ENCODE measurements at regions not wholly inside any gene's neighbourhood (a gene's known extent, or its start where the extent isn't known, plus 50 kb on each side); places are given as distances from the start of the nearest gene placed in this dataset.

DNA sequence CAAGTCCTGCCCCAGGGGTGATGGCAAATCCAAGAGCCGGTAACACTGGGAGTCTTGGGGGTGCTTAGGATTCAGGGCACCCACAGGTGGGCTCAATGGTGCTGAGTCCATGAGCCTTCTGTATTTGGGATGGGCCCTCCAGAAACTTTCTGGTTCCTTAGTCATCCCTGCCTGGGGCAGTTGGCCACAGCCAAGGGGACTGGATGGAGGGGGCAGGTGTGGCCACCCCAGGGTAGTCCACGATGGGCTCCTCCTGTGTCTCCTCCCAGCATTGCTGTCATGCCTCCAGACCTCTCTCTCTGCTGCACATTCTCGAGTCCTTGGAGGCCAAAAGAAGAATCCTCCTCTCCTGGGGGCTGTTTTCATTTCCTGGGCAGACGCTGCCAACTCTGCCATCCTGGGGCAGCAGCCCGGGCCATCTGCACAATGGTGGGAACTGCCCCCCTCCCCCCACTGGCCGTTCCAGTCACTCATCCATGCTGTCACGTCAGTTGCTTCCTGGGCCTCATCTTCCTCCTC is 158.0 kb upstream of the TWIST2 start:
- no peak for DNase-seq (ENCODE audit: low read depth)

DNA sequence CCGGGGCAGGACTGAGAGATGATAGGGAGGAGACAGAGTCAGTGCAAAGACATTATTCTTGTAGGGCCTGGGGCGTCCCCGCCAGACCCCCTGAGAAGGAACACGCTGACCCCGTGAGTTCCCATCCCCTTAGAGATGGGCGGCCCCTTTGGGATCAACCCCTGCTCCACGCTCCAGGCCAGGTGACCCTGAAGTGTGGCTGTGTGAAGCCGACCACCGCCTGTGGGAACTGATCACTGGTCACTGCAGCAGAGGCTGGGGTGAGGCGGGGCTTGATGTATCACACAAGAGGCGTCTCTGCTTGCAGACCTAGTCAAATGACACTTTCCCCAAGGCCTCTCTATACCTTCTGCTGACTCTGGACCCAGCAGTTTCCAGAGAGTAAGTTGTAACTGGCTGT is 157.4 kb upstream of the TWIST2 start:
- no peak for DNase-seq (ENCODE audit: low read depth)

DNA sequence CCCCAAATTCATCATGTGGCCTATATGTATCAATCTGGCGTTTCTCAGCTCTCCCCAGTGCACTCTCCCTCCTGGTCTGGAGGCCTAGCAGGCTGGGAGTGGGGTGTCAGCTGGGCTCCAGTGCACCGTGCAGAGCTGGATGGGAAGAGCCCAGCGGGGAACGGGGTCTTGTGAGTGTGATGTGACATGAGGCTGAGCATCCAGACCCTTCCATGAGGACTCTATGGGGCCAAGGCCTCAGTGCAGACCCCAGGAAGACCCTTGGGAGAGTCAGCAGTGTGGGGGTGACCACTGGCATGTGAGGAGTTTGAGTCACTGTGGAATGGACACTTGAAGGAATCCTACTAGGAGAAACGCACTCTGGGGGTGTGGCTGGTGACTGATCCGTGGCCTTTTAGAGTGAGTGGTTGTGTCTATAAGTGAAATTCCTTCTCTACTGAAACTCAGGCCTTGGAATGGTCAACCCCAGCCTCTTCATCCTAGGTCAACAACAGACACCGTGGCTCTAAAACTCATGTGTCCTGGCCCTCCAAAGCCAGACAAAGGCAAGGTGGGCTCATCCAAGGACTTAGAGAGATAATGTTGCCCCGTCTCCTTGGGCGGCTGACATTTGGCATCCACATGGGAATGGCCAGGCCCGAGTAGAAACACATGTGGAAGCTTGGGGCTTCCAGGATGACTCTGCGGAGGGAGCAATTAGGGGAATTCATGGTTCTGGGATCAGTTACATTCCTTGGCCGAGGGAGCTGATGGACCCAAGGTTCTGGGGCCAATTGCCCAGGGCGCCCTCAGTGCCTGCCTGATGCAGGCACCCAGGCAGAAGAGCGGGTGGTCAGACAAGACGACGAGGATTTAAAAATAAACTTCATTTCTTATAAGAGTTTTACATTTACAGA is 156.0 kb upstream of the TWIST2 start:
- DNase-seq (ENCODE audit: low read depth): no peak

DNA sequence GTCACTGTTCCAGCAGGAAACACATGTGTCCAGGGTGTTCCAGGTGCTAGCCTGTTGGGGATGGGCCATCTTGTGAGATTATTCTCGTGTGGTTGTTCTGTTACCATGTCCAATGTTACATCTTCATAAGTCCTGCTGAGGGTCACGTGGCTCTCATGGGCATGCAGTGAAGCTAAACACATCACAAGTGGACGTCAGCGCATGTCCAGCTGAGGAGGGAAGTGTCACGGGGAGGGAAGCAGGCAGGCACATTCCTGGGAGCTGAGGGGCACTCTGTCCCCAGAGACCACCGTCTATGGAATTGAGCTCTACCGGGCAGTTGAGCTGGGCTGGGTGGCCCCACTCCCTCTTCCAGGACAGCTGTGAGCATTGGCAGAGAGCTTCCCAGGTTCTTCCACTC is 155.3 kb upstream of the TWIST2 start:
- DNase-seq (ENCODE audit: low read depth): no peak

DNA sequence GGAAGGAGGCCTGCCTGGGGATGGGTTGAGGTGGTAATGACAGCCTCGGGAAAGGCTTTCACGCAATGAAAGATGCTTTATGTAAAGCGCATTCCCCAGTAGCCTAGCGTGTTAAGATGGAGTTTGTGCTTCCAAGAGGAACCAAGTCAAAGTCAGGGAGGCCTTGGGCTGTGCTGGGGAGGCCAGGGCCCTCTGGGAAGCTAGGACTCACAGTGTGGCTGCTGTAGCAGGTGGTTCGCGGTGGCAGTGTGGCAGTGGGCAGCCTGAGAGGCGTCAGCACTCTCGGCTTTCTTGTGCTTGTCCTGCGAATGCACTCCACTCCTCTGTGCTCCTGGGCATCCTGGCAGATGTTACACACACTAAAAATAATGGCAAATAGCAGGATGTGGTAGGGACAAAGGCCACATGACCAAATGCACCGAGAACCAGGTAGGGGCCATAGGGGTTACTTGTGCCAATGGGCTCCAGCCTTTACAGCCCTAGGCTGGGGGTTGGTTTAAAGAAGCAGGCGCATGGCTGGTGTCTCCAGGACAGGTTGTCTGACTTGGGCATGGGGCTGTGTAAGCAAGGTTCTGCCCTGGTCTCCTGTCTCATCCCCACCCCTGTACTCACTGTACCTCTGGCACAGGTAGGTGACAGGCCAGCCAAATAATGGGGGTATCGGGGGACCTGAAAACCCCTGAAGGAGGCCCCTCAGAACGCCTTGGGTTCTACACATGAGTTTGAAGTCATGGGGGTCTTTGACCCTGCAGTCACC is 154.4 kb upstream of the TWIST2 start:
- DNase-seq (ENCODE audit: low read depth): no peak

DNA sequence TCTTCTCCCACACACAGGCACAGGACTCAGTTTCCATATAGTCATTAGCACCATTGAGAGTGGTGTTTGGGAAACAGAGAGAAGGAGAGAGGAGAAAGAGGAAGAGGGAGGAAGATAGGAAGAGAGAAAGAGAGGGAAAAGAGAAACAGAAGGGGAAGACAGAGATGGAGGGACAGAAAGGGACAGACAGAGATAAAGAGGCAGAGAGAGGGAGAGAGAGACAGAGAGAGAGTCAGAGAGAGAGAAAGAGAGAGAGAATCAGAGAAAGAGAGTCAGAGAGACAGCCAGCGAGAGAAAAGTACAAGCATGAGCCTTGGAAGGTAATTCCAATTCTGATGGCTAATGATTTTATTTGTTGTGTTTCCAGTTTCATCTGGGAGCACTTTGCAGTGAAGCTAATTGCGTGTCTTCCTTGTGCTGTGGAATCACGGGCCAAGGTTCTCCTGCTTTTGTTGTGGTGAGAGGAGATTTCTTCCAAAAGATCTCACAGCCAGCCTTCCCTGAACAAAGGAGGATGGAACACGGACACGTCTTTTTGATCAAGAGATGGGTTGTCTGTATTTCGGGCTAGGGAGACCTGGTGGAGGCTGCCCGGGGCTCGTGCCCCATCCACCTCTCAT is 153.6 kb upstream of the TWIST2 start:
- DNase-seq (ENCODE audit: low read depth): no peak

DNA sequence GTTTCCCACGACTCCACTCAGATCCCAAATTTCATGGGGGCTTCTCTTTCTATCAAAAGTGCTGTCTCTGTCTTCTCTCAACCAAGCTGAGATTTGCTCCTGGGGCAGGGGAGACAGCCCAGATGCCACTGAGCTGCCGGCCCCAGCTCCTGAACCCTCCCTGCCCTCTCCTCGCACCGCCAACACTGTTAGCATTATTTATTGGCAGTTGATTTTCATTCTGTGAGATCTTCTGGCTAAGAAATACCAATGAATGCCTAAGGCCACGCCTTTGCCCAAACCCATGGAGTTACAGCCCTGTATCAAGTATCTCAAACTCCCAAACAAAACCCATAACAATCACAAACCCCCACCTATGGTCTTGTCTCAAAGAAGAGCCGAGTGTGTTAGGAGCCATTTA is 153.0 kb upstream of the TWIST2 start:
- DNase-seq (ENCODE audit: low read depth): no peak

DNA sequence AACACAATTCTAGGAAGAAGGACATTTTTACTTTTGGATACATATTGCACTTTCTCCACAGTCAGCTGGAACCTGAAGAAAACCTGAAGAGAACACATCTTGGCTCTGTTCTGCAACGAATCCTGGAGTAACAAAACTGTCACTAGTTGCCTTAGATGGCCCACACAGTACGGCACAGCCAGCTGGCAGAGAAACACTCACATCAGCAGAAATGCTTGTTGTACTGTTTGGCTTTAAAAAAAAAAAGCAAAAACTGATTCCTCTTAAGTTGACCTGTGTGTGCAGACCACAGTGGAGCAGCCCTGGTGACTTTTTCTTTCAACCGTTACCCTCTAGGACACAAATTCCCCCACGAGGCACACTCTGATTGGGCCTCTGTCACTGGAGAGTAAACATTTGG is 152.3 kb upstream of the TWIST2 start:
- DNase-seq (ENCODE audit: low read depth): no peak

DNA sequence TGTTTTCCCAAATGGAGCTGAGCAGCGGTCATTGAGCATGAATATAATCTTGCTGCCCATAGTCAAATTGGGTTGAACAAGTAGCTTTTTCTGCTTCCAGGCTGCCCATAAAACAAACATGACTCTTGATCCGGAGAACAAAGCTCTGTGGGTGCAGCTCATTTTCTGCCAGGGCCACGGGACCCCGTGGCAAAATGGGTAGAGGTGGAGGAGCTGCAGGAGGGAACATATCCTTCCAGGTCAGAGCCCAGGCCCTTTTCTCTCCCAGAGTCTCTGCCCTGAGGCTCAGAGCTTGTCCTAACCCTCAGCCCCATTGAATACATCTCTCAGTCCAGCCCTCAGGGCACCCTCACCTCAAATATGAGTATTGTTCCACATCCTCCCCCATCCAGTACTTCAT is 151.6 kb upstream of the TWIST2 start:
- no peak for DNase-seq (ENCODE audit: low read depth)

DNA sequence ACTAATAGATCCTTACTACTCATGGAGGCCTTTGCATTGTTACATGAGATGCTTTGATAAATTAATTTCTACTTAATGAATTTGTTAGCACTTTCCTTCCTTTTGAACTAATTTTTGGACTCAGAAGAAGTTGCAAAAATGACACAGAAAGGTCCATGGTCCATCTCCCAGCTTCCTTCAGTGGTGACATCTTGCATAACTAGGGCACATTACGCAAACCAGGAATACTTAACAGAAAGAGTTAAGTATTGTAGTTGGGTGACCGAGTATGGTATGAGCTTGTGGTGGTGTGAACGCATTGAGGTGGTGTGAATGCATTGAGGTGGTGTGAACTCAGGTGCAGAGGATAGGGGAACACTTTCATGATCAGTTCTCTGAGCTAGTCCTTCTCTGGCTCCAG is 151.1 kb upstream of the TWIST2 start:
- no peak for DNase-seq (ENCODE audit: low read depth)

DNA sequence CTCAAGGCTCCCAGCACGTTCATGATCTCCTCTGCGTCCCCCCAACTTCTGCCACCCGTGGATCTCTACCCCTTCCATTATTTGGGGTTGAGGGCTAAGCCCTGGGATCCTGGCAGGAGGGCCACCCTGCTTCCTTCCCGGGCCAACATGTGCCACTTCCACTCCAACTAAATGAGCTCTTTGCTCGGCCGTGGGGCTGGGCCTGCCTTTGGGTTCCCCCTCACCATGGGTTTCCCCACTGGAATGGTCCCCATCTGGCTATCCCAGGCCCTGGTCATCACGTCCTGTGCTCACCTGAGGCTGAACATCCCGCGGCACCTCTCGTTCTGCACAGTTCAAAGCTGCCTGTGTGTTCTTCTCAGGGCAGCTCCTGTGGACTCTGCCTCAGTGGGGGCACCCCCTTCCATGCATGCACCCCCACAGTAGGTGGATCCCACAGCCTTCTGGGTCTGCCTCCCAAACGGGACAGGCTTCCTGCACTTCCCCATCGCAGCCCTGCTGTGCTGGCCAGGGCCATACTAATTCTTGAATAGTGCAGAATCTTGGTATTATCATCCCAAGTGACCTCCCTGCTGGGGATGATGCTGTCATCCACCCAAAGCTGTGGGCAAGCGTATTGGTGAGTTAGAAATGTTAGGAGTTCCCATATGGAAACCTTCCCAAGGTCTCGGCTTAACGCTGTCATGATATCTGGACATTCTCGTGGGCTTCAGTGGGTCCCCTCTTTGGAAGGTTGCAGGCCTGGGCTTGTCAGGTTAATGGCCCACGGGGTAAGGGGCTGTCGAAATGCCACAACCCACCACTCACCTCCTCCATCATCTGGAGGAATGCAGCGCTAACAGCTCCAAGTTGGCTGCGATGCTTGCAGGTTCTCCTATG is 150.5 kb upstream of the TWIST2 start:
- no peak for DNase-seq (ENCODE audit: low read depth)

DNA sequence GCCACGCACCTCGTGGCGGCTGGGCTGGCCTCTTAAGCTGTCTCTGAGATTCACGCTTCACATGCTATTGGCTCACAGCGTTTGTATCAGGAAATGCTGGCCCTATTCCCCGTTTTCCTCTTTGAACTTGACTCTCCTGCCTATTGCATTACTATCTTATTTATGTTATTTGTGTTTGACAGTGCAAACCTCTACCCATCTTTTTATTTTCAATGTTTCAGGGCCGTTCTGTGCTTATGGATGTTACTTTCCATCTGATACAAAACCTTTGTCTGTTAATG is 149.9 kb upstream of the TWIST2 start:
- no peak for DNase-seq (ENCODE audit: low read depth)

DNA sequence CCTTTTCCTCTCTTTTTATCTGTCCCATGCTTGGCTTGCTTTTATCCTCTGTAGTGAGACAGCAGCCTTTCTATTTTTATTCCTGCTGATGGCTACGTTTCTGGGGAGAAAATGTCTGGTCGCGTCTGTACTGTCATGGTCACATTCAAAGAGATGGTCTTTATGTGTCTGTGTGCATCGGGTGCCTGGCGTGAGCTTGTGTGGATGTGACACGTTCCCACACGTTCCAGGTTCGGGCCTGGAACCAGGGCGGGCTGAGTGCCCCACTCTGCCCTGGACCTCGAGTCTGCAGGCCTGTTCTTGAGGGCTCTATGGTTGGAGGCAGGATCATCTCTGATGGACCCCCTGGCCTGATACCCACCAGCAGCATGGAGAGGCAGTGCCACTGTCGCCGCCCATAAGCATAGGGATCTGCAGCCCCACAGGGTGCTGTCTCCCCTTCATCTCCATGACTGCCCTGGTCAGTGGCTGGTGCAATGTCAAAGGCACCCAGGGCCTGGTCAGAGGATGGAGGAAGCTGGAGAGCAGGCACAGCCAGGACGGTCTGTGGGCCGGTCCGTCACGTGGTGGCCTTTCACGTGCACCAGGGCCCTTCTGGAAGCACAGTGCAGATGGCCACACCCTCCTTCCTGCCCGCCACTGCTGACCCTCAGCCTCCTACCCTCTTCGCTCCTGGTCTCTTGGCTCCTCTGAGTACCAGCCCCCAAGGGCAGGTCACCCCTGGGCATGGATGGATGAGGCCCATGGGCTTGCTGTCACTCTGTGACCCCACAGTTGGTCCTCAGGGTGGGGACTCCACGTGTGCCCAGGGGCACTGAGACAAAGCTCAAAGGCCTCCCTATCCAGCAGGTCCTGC is 149.2 kb upstream of the TWIST2 start:
- DNase-seq (ENCODE audit: low read depth): no peak

DNA sequence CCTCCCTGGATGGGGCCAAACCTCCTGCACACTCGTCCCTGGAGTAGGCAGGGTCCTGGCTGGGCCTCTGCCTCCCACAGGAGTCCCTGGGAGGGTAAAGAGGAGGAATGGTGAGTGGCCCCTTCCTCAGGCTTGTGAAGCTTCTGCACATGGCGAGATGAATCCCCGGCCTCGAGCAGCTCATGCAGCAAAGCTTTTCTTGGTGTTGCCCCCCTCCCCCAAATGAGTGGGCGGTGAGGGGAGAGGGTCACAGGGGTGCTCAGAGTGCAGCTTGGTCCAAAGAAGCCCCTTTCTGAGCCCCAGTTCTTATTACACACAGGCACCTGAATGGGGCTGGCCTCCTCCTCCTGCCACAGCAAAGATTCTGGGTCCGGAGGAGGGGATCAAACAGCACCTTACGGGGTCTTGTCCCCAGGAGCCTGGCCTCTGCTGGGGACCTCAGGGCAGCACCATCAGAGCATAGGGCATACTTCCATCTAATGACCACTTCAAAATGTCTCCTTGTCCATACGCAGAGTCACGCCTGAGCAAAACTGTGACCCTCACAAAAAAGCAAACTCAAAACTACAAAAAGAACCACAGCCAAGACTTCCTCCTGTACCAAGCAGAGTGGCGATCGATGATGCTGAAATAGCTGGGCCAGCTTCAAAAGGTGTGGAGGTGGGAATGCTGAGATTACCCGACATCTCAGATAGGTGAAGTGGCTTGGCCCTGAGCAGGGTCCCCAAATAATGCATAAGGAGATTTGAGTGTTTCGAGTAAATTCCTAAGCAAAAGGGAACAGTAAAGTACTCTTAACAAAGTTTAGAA is 148.4 kb upstream of the TWIST2 start:
- DNase-seq (ENCODE audit: low read depth): no peak

DNA sequence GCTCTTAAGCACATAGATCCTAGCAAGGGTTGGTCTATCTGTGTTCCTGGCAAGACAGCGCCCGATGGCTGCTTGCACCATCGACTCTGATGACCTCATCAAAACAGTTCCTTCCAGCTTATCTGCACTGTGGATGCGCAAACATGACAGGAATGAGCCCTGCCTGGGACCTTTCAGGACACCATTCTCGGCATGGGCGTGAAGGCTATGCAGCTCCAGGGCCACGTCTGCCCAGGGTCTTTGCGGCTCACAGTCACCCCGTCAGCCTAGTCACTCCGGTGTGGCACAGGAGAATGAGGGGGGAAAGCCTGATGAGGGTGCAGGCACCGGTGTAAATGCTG is 147.8 kb upstream of the TWIST2 start:
- DNase-seq (ENCODE audit: low read depth): no peak

DNA sequence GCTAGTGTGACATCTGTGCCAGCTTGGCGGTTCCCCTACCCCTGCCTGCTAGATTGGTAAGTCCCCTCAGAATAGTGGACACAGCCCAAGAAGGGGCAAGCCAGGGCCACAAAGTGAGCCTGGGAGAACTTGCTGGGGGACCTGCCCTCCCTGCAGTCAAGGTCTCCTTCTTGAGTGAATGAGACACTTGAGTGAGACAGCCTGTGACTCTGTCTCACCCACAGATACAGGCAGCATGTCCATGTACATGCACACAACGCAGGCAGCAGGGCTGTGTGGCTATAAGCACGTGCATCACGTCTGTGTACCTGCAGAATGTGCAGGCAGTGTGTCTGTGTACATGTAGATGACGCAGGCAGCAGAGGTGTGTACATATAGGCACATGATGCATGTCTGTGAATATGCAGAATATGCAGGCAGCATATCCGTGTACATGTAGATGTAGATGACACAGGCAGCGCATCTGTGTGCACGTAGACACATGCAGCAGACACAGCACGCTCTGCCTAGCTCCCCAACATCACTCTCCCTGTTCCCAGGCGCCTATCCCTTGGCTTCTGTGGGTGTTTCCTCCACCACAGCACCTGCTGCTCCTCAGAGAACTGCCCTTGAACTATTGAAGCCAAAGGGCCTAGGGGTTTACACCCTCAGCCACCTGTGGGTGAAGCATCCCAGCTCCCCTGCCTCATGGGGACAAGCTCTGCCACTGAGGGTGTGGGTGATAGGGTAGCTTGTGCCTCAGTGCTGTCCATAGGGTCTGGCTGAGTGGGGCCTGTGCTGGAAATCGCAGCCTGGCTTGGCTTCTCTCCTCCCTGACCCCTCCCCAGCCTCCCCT is 147.2 kb upstream of the TWIST2 start:
- no peak for DNase-seq (ENCODE audit: low read depth)

DNA sequence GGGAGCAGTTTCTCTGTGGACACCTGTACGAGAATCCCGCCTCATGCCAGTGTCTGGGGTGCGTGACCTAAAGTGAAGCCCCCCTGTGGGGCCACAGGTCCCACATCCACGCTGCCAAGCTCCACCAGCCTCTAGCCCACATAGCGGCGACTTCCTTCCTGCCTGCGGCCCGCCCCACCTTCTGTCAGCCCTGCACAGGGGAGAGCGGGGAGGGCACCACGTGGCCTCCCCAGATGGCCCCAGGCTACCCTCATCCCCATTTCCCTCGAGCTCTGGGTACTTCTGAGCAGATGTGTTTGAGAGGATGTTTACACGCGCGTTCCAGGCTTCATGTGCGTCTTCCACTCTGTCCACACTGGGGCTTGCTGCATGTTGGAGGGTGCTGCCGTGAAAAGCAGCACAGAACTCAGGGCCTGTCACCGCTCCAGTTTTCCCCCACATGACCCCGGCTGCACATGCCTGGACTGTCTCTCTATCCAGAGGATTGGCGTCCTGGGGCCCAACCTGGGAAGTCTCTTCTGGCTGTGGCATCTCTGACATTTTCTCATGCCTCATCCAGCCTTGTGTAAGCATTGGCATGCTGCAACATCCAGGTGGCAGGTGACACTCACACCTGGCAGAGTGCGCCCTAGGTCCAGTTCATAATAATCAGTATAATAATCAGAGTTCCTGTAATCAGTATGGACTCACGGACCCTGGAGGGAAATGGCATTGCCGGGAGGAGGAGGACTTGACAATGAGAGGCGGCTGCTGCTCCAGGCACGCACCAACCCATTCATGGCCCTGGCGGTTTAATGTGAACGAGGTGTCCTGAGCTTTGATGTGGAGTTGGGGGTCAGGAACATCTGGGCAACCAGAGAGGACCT is 146.3 kb upstream of the TWIST2 start:
- DNase-seq (ENCODE audit: low read depth): no peak

DNA sequence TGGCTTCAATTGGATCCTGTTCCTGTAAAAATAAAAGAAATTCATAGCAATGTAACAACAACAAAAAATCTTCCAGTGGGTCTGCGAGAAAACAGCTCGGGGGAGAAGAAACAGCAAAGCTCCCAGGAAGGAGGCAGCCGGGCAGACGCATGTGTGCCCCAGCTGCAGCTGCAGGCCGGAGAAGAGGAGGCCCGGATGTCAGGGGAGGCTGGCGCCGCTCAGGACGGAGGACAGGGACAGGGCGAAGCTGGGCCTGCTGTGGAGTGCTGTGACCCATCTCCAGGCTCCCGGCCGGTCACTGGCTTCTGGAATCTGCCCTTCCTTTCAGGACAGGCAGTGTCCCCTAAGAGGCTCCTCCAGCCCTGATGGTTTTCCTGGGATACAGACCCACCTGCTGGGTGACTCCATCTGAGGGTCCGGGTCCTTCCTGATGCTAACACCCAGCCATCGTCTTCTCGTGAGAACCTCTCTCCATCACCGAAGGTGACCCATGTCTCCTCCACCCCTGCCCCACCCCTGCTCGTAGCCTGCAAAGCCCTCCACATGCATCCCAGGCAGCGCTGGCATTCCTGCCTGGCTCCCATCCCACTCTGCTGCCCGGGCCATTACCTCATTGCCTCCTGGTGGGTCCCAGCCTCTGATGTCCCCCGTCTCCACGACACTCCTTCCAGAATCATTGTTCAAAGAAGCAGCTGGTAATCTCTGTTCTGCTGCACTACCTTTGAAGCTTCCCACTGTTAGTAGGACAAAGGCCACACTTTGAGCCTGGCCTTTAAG is 145.4 kb upstream of the TWIST2 start:
- no peak for DNase-seq (ENCODE audit: low read depth)

All from HS-27A (cell line).